K562 (cell line): ENCODE measurements at regions not wholly inside any gene's neighbourhood (a gene's known extent, or its start where the extent isn't known, plus 50 kb on each side); places are given as distances from the start of the nearest gene placed in this dataset.

Experiments used
- ATAC-seq: fragments of 200-7000 bp; cut with Tn5 transposase; 3 replicates; pipeline ENCODE4 v1.9.1; 2020; ENCODE audit warnings: moderate library complexity
- BruUV-seq: library from RNA; stranded (reverse); fragments of 400-500 nt; replicated peaks from 2 replicates; lab custom pipeline; 2021; lab: Mats Ljungman, UMichigan
- CTCF ChIA-PET: fragments of 300-600 bp; formaldehyde crosslinking; extraction: SDS; loops from one replicate; lab custom pipeline; 2021; ENCODE audit warnings: low intra/inter-chr PET ratio; lab: Yijun Ruan, JAX
- POLR2A ChIA-PET: fragments of 300-600, 350-650 bp; sonication (Branson Sonifier 250); formaldehyde crosslinking; extraction: SDS; loops from one replicate; lab custom pipeline; 2021; ENCODE audit warnings: antibody characterized with exemption, inconsistent platforms; lab: Yijun Ruan, JAX
- DNase-seq, 4 experiments: peaks; one replicate each; pipeline versions ENCODE4 v3.0.0 to v3.0.0-alpha.2; 2011 to 2018; ENCODE audit warnings: low spot score in 3 of 4, mixed read lengths in 3 of 4; ENCODE audit errors: extremely low read depth in 1 of 4
- FAIRE-seq: peaks from 2 replicates; lab custom pipeline; 2011; peaks lifted over from hg19 to GRCh38; lab: Jason Lieb, UNC
- H2AFZ ChIP-seq: 2 replicates; pipeline ENCODE4 v1.6.0; 2011; ENCODE audit warnings: low read depth, low read length, control low read depth, inconsistent platforms
- H3K27ac ChIP-seq: fragments of 200-600 bp; 3 replicates; pipeline ENCODE4 v1.8.0; 2011; ENCODE audit warnings: low read depth, mild to moderate bottlenecking, control low read depth, inconsistent platforms, low read length, moderate library complexity, mixed read lengths; ENCODE audit errors: extremely low read depth
- H3K27me3 ChIP-seq, 2 experiments: fragments of 300-600 bp in 1 of 2; 2 replicates in 1 of 2; 3 replicates in 1 of 2; pipeline versions ENCODE4 v1.6.0 to v1.8.0; 2011; ENCODE audit warnings: inconsistent platforms in 2 of 2, low read length in 2 of 2, mild to moderate bottlenecking in 1 of 2, mixed read lengths in 1 of 2, moderate library complexity in 1 of 2; ENCODE audit not compliant: control insufficient read depth in 2 of 2, insufficient read depth in 2 of 2
- H3K36me3 ChIP-seq: fragments of 300-600 bp; 3 replicates; pipeline ENCODE4 v1.8.0; 2011; ENCODE audit warnings: mild to moderate bottlenecking, low read length, inconsistent platforms; ENCODE audit not compliant: control insufficient read depth, insufficient read depth
- H3K4me1 ChIP-seq, 2 experiments: fragments of 200-600 bp in 1 of 2; replicated peaks in 1 of 2; 2 replicates in 1 of 2; 3 replicates in 1 of 2; pipeline versions ENCODE4 v1.5.1 to v1.8.0; 2011; ENCODE audit warnings: inconsistent platforms in 2 of 2, low read length in 2 of 2, mild to moderate bottlenecking in 1 of 2, mixed read lengths in 1 of 2, moderate library complexity in 1 of 2; ENCODE audit not compliant: control insufficient read depth in 2 of 2, insufficient read depth in 2 of 2
- H3K4me2 ChIP-seq: 2 replicates; pipeline ENCODE4 v1.6.1; 2011; ENCODE audit warnings: low read length, control low read depth, inconsistent platforms, mixed read lengths; ENCODE audit not compliant: insufficient read depth
- H3K4me3 ChIP-seq: fragments of 200-600 bp; sonication (generic), shearing (Covaris generic); 2 replicates; pipeline ENCODE4 v1.5.1; 2016; ENCODE audit warnings: control low read depth, inconsistent platforms
- H3K79me2 ChIP-seq: fragments of 200-600 bp; 3 replicates; pipeline ENCODE4 v1.8.0; 2011; ENCODE audit warnings: low read length, inconsistent platforms; ENCODE audit not compliant: control insufficient read depth, insufficient read depth
- H3K9ac ChIP-seq, 2 experiments: 2 replicates each; pipeline versions ENCODE4 v1.6.0 to v1.6.1; 2011; ENCODE audit warnings: low read depth in 2 of 2, low read length in 2 of 2, control low read depth in 1 of 2, inconsistent platforms in 1 of 2, mild to moderate bottlenecking in 1 of 2, mixed read lengths in 1 of 2; ENCODE audit not compliant: insufficient read depth in 1 of 2
- H3K9me1 ChIP-seq: one replicate; pipeline ENCODE4 v1.6.0; 2011; ENCODE audit warnings: inconsistent platforms, mild to moderate bottlenecking, low read length, moderate library complexity; ENCODE audit not compliant: control insufficient read depth, insufficient read depth
- H3K9me3 ChIP-seq: replicated peaks from 2 replicates; pipeline ENCODE4 v1.5.1; 2011; ENCODE audit warnings: low read depth, low read length, inconsistent platforms; ENCODE audit not compliant: control insufficient read depth, insufficient read depth
- H4K20me1 ChIP-seq: replicated peaks from 2 replicates; pipeline ENCODE4 v1.6.1; 2011; ENCODE audit warnings: low read length, inconsistent platforms, mixed read lengths; ENCODE audit not compliant: control insufficient read depth, insufficient read depth
- BACH1 ChIP-seq: fragments of 200-800 bp; sonication (Bioruptor generic); IDR thresholded peaks from 2 replicates; pipeline ENCODE4 v1.6.1; 2016; ENCODE audit warnings: missing genetic modification characterization, missing compliant biosample characterization
- CBX8 ChIP-seq: fragments of 200-600 bp; sonication (generic); IDR thresholded peaks from 2 replicates; pipeline ENCODE4 v1.6.1; 2012; ENCODE audit warnings: borderline replicate concordance, mixed run types, low read depth, mild to moderate bottlenecking, moderate library complexity, mixed read lengths, low read length, control low read depth, inconsistent platforms; ENCODE audit not compliant: poor library complexity, severe bottlenecking; ENCODE audit errors: extremely low read depth
- FOXA3 ChIP-seq, 2 experiments: fragments of 450-650 bp in 1 of 2; sonication (generic) in 1 of 2; formaldehyde crosslinking; IDR thresholded peaks in 1 of 2; conservative IDR thresholded peaks in 1 of 2; 2 replicates each; pipeline versions ENCODE4 v1.4.0 to v1.8.0; 2020 to 2022; ENCODE audit warnings: mild to moderate bottlenecking in 2 of 2, missing genetic modification reagents in 1 of 2
- SMAD4 ChIP-seq: fragments of 250-450 bp; sonication (Bioruptor Pico); conservative IDR thresholded peaks from 2 replicates; pipeline ENCODE4 v1.8.0; 2021; ENCODE audit warnings: inconsistent platforms, mild to moderate bottlenecking, moderate library complexity
- SREBF2 ChIP-seq: sonication (generic); formaldehyde crosslinking; IDR thresholded peaks from 2 replicates; pipeline ENCODE4 v1.4.0; 2020; ENCODE audit warnings: mild to moderate bottlenecking, missing genetic modification reagents
- ZFP1 ChIP-seq: fragments of 450-650 bp; formaldehyde crosslinking; IDR thresholded peaks from 2 replicates; pipeline ENCODE4 v1.4.0; 2020; ENCODE audit warnings: mild to moderate bottlenecking, mixed read lengths
- ZKSCAN3 ChIP-seq: fragments of 250-450 bp; sonication (Bioruptor Pico); IDR thresholded peaks from 2 replicates; pipeline ENCODE4 v1.4.0; 2020
- ZNF232 ChIP-seq: sonication (generic); formaldehyde crosslinking; IDR thresholded peaks from 2 replicates; pipeline ENCODE4 v1.8.0; 2022; ENCODE audit warnings: mild to moderate bottlenecking, missing genetic modification reagents
- ZNF583 ChIP-seq: fragments of 250-450 bp; sonication (Bioruptor Pico); IDR thresholded peaks from 2 replicates; pipeline ENCODE4 v1.4.0; 2020
- ZNF79 ChIP-seq: fragments of 250-450 bp; sonication (Bioruptor Pico); IDR thresholded peaks from 2 replicates; pipeline ENCODE4 v1.4.0; 2020; ENCODE audit warnings: low read depth, mild to moderate bottlenecking, moderate library complexity
- WGBS: fragments of 100-300 bp; shearing (Covaris generic); methylation state at CpG from one replicate; pipeline ENCODE4 v1.1.6; 2016; ENCODE audit warnings: low coverage, mixed read lengths; ENCODE audit not compliant: insufficient coverage; ENCODE audit errors: missing lambda C conversion rate; 5-methylcytosine and 5-hydroxymethylcytosine counted together
- in situ Hi-C: fragments of 300-500 bp; cut with MboI; formaldehyde crosslinking; loops from 4 replicates; pipeline ENCODE4 v1.15.0; 2018; ENCODE audit warnings: inconsistent platforms, mixed read lengths
- intact Hi-C: fragments of 100-400 bp; cut with micrococcal nuclease; formaldehyde crosslinking; loops from 2 replicates; pipeline ENCODE4 v1.14.2; 2022
- TF ChIP-seq, protein P1 (sequence below): fragments of 450-650 bp; IDR thresholded peaks from 2 replicates; pipeline ENCODE4 v1.7.1; 2018; ENCODE audit warnings: mild to moderate bottlenecking, low read depth; ENCODE audit not compliant: partially characterized antibody
- TF ChIP-seq, protein P2 (sequence below): sonication (generic); formaldehyde crosslinking; IDR thresholded peaks from 2 replicates; pipeline ENCODE4 v1.8.0; 2022; ENCODE audit warnings: mild to moderate bottlenecking, missing genetic modification reagents

DNA sequence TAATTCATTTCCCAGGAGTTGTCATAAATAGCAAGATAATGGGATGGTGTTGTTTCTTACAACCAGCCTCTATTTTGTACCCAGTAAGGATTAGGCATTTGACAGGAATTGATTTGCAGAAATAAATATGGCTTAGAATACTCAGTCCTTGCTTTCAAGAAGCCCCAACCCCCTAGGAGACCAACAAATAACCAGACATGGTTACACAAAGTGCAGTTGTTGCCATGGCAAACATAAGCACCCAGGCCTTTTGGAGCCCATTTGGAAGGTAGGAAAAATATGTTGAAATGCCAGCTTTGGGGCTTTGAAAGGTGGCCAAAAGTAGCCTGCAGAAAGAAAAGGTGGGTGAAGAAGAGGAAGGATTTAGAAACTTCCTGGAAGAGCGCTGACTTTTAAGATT, 397.5 kb downstream of the CDC14C start:
- in situ Hi-C loops: no loop called here
- Histone ChIP-seq H3K36me3 (no peaks in the 10 kb centered on the region), H3K9ac (no peak overlapping the region), H3K27me3 (no peaks in the 10 kb centered on the region), H3K4me2 (no peak overlapping the region), H3K4me1 (no peaks in the 10 kb centered on the region), H2AFZ (no peak overlapping the region), H4K20me1 (no peaks in the 10 kb centered on the region), H3K9me3 (no peaks in the 10 kb centered on the region), H3K79me2 (no peaks in the 10 kb centered on the region), H3K27ac (no peak overlapping the region), H3K9me1 (no peaks in the 10 kb centered on the region), H3K4me3 (no peak overlapping the region)
- FAIRE-seq (no peak), DNase-seq (no peak), ATAC-seq (no peak)
- TF ChIP-seq SMAD4 (CRISPR knock-in tag) (no peak), ZNF79 (CRISPR knock-in tag) (no peak), ZKSCAN3 (CRISPR knock-in tag) (no peak), CBX8 (no peak), FOXA3 (CRISPR knock-in tag; conservative IDR thresholded peaks at IDR 0.05 in 1 of 2, IDR thresholded peaks at IDR 0.05 in 1 of 2) (no peak), ZNF583 (CRISPR knock-in tag) (no peak), SREBF2 (CRISPR knock-in tag) (no peak), ZFP1 (CRISPR knock-in tag) (no peak), BACH1 (tag) (no peak), ZNF232 (CRISPR knock-in tag) (no peak)
- TF ChIP-seq, protein P1, sequence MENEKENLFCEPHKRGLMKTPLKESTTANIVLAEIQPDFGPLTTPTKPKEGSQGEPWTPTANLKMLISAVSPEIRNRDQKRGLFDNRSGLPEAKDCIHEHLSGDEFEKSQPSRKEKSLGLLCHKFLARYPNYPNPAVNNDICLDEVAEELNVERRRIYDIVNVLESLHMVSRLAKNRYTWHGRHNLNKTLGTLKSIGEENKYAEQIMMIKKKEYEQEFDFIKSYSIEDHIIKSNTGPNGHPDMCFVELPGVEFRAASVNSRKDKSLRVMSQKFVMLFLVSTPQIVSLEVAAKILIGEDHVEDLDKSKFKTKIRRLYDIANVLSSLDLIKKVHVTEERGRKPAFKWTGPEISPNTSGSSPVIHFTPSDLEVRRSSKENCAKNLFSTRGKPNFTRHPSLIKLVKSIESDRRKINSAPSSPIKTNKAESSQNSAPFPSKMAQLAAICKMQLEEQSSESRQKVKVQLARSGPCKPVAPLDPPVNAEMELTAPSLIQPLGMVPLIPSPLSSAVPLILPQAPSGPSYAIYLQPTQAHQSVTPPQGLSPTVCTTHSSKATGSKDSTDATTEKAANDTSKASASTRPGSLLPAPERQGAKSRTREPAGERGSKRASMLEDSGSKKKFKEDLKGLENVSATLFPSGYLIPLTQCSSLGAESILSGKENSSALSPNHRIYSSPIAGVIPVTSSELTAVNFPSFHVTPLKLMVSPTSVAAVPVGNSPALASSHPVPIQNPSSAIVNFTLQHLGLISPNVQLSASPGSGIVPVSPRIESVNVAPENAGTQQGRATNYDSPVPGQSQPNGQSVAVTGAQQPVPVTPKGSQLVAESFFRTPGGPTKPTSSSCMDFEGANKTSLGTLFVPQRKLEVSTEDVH: no peak
- TF ChIP-seq, protein P2, sequence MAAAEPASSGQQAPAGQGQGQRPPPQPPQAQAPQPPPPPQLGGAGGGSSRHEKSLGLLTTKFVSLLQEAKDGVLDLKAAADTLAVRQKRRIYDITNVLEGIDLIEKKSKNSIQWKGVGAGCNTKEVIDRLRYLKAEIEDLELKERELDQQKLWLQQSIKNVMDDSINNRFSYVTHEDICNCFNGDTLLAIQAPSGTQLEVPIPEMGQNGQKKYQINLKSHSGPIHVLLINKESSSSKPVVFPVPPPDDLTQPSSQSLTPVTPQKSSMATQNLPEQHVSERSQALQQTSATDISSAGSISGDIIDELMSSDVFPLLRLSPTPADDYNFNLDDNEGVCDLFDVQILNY: no peak
- CTCF ChIA-PET: no interaction called here
- 0% methylated on average over 1 of the region's 1 CpG for WGBS
- BruUV-seq: no TSS peak
- POLR2A ChIA-PET: interaction anchor here (0.7 kb wide), 1 partner anchor 85 kb away, joined by 3 read pairs; no protein-coding TSS in a partner anchor
- intact Hi-C loops: no loop called here
